A549 (cell line): ENCODE measurements at regions not wholly inside any gene's neighbourhood (a gene's known extent, or its start where the extent isn't known, plus 50 kb on each side); places are given as distances from the start of the nearest gene placed in this dataset.

ENCODE experiments used
- ATAC-seq, 2 experiments: fragments of 200-7000 bp in 1 of 2; fragments of >200 bp in 1 of 2; cut with Nextera tagmentation in 1 of 2; cut with Tn5 transposase in 1 of 2; 3 replicates each; pipeline versions ENCODE4 v1.8.0 to v1.9.1; 2018 to 2020; ENCODE audit warnings: mild to moderate bottlenecking in 1 of 2, moderate library complexity in 1 of 2
- CTCF ChIA-PET: fragments of 300-600 bp; sonication (Branson Sonifier 250); formaldehyde crosslinking; extraction: SDS; loops from one replicate; lab custom pipeline; 2021; ENCODE audit warnings: antibody characterized with exemption, inconsistent platforms; lab: Yijun Ruan, JAX
- POLR2A ChIA-PET: fragments of 350-600 bp; formaldehyde crosslinking; extraction: SDS; loops from one replicate; lab custom pipeline; 2021; ENCODE audit warnings: antibody characterized with exemption, inconsistent platforms; lab: Yijun Ruan, JAX
- DNase-seq, 2 experiments: peaks; one replicate each; pipeline versions ENCODE4 v3.0.0 to v3.0.0-alpha.2; 2011 to 2016; ENCODE audit warnings: low read depth in 1 of 2, low spot score in 1 of 2
- FAIRE-seq: peaks from 2 replicates; lab custom pipeline; 2011; peaks lifted over from hg19 to GRCh38; lab: Jason Lieb, UNC
- H3K27ac ChIP-seq, 2 experiments: fragments of >200 bp; sonication (Bioruptor Twin); formaldehyde crosslinking; 3 replicates each; pipeline ENCODE4 v1.5.1; 2016 to 2017
- H3K4me1 ChIP-seq: fragments of >200 bp; sonication (Bioruptor Twin); formaldehyde crosslinking; 3 replicates; pipeline ENCODE4 v1.6.1; 2016
- H3K4me2 ChIP-seq: fragments of >200 bp; sonication (Bioruptor Twin); formaldehyde crosslinking; 3 replicates; pipeline ENCODE4 v1.6.1; 2016
- H3K4me3 ChIP-seq: fragments of >200 bp; sonication (Bioruptor Twin); formaldehyde crosslinking; 3 replicates; pipeline ENCODE4 v1.5.1; 2016
- H3K9me3 ChIP-seq: fragments of >200 bp; sonication (Bioruptor Twin); formaldehyde crosslinking; 3 replicates; pipeline ENCODE4 v1.6.1; 2016
- FOSB ChIP-seq: fragments of 250-450 bp; sonication (Bioruptor Pico); IDR thresholded peaks from 2 replicates; pipeline ENCODE4 v1.5.0; 2020; ENCODE audit warnings: mild to moderate bottlenecking, moderate library complexity
- FOSL2 ChIP-seq, 2 experiments: fragments of 450-650 bp in 1 of 2; fragments of >200 bp in 1 of 2; sonication (Bioruptor Twin) in 1 of 2; formaldehyde crosslinking; IDR thresholded peaks; 2 replicates each; pipeline versions ENCODE4 v1.5.0 to v1.6.1; 2016 to 2020; ENCODE audit warnings: mild to moderate bottlenecking in 1 of 2, moderate library complexity in 1 of 2
- HDAC2 ChIP-seq: fragments of 200-600 bp; sonication (generic); IDR thresholded peaks from 2 replicates; pipeline ENCODE4 v1.6.1; 2016
- HMGXB4 ChIP-seq: fragments of 250-450 bp; sonication (Bioruptor Pico); IDR thresholded peaks from 2 replicates; pipeline ENCODE4 v1.5.0; 2021; ENCODE audit warnings: mild to moderate bottlenecking, moderate library complexity, borderline replicate concordance
- KDM1A ChIP-seq: fragments of 200-600 bp; sonication (generic); IDR thresholded peaks from 2 replicates; pipeline ENCODE4 v1.6.1; 2016; ENCODE audit warnings: low read depth, mild to moderate bottlenecking
- MAX ChIP-seq: IDR thresholded peaks from 2 replicates; pipeline ENCODE4 v1.6.1; 2012
- PHF8 ChIP-seq: fragments of 200-600 bp; sonication (generic); IDR thresholded peaks from 2 replicates; pipeline ENCODE4 v1.6.1; 2016; ENCODE audit warnings: low read depth, mild to moderate bottlenecking, antibody characterized with exemption, moderate library complexity, borderline replicate concordance
- RAD21 ChIP-seq, 2 experiments: fragments of >200 bp in 1 of 2; sonication (Bioruptor Twin) in 1 of 2; formaldehyde crosslinking in 1 of 2; IDR thresholded peaks in 1 of 2; conservative IDR thresholded peaks in 1 of 2; 2 replicates in 1 of 2; 3 replicates in 1 of 2; pipeline ENCODE4 v1.6.1; 2012 to 2018; ENCODE audit warnings: inconsistent platforms in 1 of 2
- ZFP36 ChIP-seq: fragments of 450-650 bp; IDR thresholded peaks from 2 replicates; pipeline ENCODE4 v1.6.1; 2014; ENCODE audit warnings: borderline replicate concordance; ENCODE audit not compliant: partially characterized antibody
- WGBS: methylation state at CpG from one replicate; pipeline ENCODE4 v1.1.6; 2017; ENCODE audit errors: missing lambda C conversion rate; 5-methylcytosine and 5-hydroxymethylcytosine counted together
- TF ChIP-seq, protein P1 (sequence below): fragments of 450-650 bp; IDR thresholded peaks from 2 replicates; pipeline ENCODE4 v1.6.1; 2014; ENCODE audit warnings: antibody characterized with exemption
- TF ChIP-seq, protein P2 (sequence below): fragments of >200 bp; sonication (Bioruptor Twin); formaldehyde crosslinking; IDR thresholded peaks from 3 replicates; pipeline ENCODE4 v1.5.1; 2016
- TF ChIP-seq, protein P3 (sequence below): IDR thresholded peaks from 2 replicates; pipeline ENCODE4 v1.6.1; 2012; ENCODE audit warnings: low read depth, borderline replicate concordance

- TF ChIP-seq FOSL2 (IDR thresholded peaks at IDR 0.05) (no peak), FOSL2 (CRISPR knock-in tag; IDR thresholded peaks at IDR 0.05) (no peak), HMGXB4 (CRISPR knock-in tag) (no peak), ZFP36 (no peak), MAX (no peak)
Measured at GRCh38 chr5:62731022-62731421, 152.4 kb downstream of the LRRC70 start (continued).

DNA sequence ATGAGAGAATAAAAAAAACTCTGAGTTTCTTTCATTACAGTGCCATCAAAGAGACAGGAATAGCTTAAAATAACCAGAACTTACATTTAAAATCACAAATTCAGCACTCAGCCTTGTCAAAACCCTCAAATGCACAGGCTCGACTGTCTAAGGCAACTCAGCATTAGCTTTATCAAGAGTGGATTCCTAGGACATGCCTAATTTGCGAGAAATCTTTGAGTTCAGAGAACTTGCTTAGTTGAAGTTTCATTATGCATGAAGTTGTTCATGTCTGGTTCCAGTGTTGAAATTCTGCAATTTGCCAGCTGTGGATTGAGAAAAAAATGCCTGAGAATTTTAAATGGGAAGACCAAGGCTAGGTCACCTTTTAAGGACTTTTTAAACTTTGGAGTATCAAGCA lies 151.1 kb downstream of the LRRC70 start:
- DNase-seq (no peak), FAIRE-seq (no peak), ATAC-seq (no peak)
- no peaks in the 10 kb centered on the region for H3K9me3 ChIP-seq
- H3K4me1 ChIP-seq, result no peaks in the 10 kb centered on the region
- CTCF ChIA-PET, result interaction anchor here (0.9 kb wide), 1 partner anchor 9 kb away, joined by 3 read pairs; no protein-coding TSS in a partner anchor
- TF ChIP-seq FOSB (CRISPR knock-in tag) (no peak), KDM1A (no peak)
- TF ChIP-seq, protein P1, sequence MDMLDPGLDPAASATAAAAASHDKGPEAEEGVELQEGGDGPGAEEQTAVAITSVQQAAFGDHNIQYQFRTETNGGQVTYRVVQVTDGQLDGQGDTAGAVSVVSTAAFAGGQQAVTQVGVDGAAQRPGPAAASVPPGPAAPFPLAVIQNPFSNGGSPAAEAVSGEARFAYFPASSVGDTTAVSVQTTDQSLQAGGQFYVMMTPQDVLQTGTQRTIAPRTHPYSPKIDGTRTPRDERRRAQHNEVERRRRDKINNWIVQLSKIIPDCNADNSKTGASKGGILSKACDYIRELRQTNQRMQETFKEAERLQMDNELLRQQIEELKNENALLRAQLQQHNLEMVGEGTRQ, result no peak
- no peak overlapping the region for H3K27ac ChIP-seq
- POLR2A ChIA-PET, result no interaction called here
- H3K4me3 ChIP-seq, result no peak overlapping the region
- WGBS, result 40% methylated on average over 2 of the region's 2 CpGs
- H3K4me2 ChIP-seq, result no peak overlapping the region

DNA sequence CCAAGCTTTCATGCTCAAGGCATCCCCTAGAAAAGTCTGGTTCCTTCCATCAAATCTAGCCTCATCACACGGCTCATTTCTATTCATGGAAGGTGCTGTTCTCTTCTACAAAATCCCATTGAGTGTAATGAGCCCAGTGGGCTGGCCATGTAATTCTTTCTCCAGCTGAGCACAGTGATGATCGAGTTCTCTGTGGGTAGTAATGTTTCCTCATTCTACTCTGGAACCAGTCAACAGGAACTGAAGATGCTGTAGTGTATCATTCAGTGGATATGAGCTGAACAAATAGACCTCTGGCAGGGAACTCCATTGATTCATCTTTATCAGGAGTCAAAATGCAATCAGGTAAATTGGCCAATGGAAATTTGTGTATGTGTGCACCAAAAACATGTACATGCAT lies 149.2 kb downstream of the LRRC70 start:
- H3K4me3 ChIP-seq, result no peak overlapping the region
- ATAC-seq (no peak), FAIRE-seq (no peak), DNase-seq (no peak)
- ChIA-PET POLR2A (no interaction called here), CTCF (interaction anchor here (1.0 to 1.1 kb wide), 3 partner anchors 9 to 25 kb away, joined by 3 to 4 read pairs (median 4); no protein-coding TSS in a partner anchor)
- TF ChIP-seq PHF8, result no peak
- TF ChIP-seq, protein P2, sequence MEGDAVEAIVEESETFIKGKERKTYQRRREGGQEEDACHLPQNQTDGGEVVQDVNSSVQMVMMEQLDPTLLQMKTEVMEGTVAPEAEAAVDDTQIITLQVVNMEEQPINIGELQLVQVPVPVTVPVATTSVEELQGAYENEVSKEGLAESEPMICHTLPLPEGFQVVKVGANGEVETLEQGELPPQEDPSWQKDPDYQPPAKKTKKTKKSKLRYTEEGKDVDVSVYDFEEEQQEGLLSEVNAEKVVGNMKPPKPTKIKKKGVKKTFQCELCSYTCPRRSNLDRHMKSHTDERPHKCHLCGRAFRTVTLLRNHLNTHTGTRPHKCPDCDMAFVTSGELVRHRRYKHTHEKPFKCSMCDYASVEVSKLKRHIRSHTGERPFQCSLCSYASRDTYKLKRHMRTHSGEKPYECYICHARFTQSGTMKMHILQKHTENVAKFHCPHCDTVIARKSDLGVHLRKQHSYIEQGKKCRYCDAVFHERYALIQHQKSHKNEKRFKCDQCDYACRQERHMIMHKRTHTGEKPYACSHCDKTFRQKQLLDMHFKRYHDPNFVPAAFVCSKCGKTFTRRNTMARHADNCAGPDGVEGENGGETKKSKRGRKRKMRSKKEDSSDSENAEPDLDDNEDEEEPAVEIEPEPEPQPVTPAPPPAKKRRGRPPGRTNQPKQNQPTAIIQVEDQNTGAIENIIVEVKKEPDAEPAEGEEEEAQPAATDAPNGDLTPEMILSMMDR, result no peak
- TF ChIP-seq ZFP36, result no peak
- no peak for TF ChIP-seq HDAC2
- no peak for TF ChIP-seq HMGXB4 (CRISPR knock-in tag)
- TF ChIP-seq RAD21 (conservative IDR thresholded peaks at IDR 0.05 in 1 of 2, IDR thresholded peaks at IDR 0.05 in 1 of 2), result no peak
- TF ChIP-seq, protein P3, sequence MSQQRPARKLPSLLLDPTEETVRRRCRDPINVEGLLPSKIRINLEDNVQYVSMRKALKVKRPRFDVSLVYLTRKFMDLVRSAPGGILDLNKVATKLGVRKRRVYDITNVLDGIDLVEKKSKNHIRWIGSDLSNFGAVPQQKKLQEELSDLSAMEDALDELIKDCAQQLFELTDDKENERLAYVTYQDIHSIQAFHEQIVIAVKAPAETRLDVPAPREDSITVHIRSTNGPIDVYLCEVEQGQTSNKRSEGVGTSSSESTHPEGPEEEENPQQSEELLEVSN, result no peak
- H3K9me3 ChIP-seq, result no peaks in the 10 kb centered on the region
- WGBS, result 20% methylated on average over 2 of the region's 2 CpGs
- no peaks in the 10 kb centered on the region for H3K4me1 ChIP-seq
- no peak overlapping the region for H3K4me2 ChIP-seq
- H3K27ac ChIP-seq, result no peak overlapping the region
